ENCODE measurements at regions not wholly inside any gene's neighbourhood (a gene's known extent, or its start where the extent isn't known, plus 50 kb on each side); places are given as distances from the start of the nearest gene placed in this dataset.
"Not testable (repeated sequence)": the region's sequence is repeated elsewhere in the genome, so short reads cannot be mapped to it uniquely, and the experiment has no call there.

GRCh38 chr11:122405547-122406341 is 249.8 kb upstream of the UBASH3B start:
- ATAC-seq (no peak), DNase-seq (ENCODE audit: low spot score in 2 of 2) (no peak)
- Mint-ChIP-seq H3K4me1 (no peaks in the 10 kb centered on the region), H3K9me3 (no peaks in the 10 kb centered on the region), H3K27ac (no peak overlapping the region), H3K36me3 (no peaks in the 10 kb centered on the region), H3K4me3 (no peak overlapping the region)

GRCh38 chr11:122404571-122404970 is 251.0 kb upstream of the UBASH3B start:
- H3K9me3 Mint-ChIP-seq: no peaks in the 10 kb centered on the region
- no peaks in the 10 kb centered on the region for H3K36me3 Mint-ChIP-seq
- DNase-seq (ENCODE audit: low spot score in 2 of 2): no peak
- no peak overlapping the region for H3K27ac Mint-ChIP-seq
- no peaks in the 10 kb centered on the region for H3K4me1 Mint-ChIP-seq
- ATAC-seq: no peak
- no peak overlapping the region for H3K4me3 Mint-ChIP-seq

GRCh38 chr11:122401581-122401980 is 253.9 kb upstream of the UBASH3B start:
- not testable (repeated sequence) for H3K9me3 Mint-ChIP-seq; ATAC-seq; DNase-seq (ENCODE audit: low spot score in 2 of 2); H3K4me3 Mint-ChIP-seq; H3K36me3 Mint-ChIP-seq; H3K4me1 Mint-ChIP-seq; H3K27ac Mint-ChIP-seq

- Mint-ChIP-seq H3K27ac (no peak overlapping the region), H3K4me3 (no peak overlapping the region), H3K9me3 (no peaks in the 10 kb centered on the region), H3K36me3 (no peaks in the 10 kb centered on the region), H3K4me1 (peaks cover 6% of the 10 kb centered on the region)
- DNase-seq (ENCODE audit: low spot score in 2 of 2): no peak
- ATAC-seq: peak; percentile 78
These were observed 256.1 kb upstream of the UBASH3B start for GRCh38 chr11:122399375-122399774.

- H3K27ac Mint-ChIP-seq: no peak overlapping the region
- peaks cover 6% of the 10 kb centered on the region for H3K4me1 Mint-ChIP-seq
- ATAC-seq (no peak), DNase-seq (ENCODE audit: low spot score in 2 of 2) (no peak)
- H3K4me3 Mint-ChIP-seq: no peak overlapping the region
- no peaks in the 10 kb centered on the region for H3K36me3 Mint-ChIP-seq
- no peaks in the 10 kb centered on the region for H3K9me3 Mint-ChIP-seq
These were observed 256.7 kb upstream of the UBASH3B start for GRCh38 chr11:122398851-122399250.

DNA sequence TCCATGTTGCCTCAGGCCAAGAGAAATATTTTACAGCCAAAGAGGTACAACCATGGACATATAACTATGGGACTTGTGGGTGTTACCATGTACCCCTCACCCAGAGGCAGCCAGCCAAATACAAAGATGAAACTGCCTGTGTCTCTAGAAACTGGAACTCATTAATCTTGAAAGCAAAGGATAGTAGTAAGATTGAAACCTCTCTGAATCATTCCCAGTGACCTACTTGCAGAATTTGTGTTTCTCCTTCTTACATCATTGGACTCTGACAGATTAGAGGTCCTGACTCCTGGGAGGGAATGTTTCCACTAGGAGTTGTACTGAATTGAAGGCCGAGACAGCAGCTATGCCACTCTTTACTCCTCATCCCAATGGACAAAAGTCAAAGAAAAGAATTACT is 257.4 kb upstream of the UBASH3B start:
- no peak overlapping the region for H3K4me3 Mint-ChIP-seq
- H3K4me1 Mint-ChIP-seq: peaks cover 6% of the 10 kb centered on the region
- peak in 1 of 2 donors; percentile 48 for DNase-seq (ENCODE audit: low spot score in 2 of 2)
- peak; percentile 61 for ATAC-seq
- H3K9me3 Mint-ChIP-seq: no peaks in the 10 kb centered on the region
- H3K36me3 Mint-ChIP-seq: no peaks in the 10 kb centered on the region
- no peak overlapping the region for H3K27ac Mint-ChIP-seq

DNA sequence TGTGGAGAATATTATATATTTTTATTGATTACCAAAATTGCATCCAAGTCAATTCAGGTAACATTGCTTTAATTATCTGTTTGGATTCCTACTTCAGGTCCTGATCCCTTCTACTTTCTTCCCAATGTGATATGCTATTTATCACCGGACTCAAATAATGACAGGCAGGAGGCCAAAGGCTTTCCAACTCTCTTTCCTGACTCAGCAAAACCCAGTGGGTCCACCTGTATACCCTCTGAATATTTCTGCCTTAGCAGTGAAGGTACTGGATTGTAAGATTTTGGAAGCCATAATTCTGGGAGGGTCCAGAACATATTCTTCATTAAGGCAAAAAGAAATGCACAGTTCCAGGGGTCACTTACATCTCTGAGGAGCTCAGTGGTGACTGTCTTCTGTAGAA is 260.2 kb upstream of the UBASH3B start:
- Mint-ChIP-seq H3K4me3 (no peak overlapping the region), H3K36me3 (no peaks in the 10 kb centered on the region), H3K9me3 (no peaks in the 10 kb centered on the region), H3K4me1 (peaks cover 6% of the 10 kb centered on the region), H3K27ac (no peak overlapping the region)
- DNase-seq (ENCODE audit: low spot score in 2 of 2) (no peak), ATAC-seq (no peak)

DNA sequence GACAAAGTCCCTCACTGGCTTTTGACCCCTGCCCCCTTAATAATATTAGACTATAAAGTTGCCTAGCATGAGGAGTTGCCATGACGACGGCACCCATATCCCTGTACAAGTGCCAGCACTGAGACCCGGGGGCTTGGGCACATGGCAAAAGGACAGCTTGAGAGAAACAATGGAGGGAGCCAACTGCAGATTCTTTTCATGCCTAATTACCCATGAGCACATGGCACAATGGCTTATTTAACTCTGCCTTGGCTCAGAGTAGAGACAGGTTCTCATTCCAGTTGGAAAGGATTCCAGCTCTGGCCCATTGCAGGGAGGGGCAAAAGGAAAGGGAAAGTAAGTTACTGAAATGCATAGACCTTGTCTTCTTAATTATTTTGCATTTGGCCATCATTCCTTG is 261.2 kb upstream of the UBASH3B start:
- H3K4me1 Mint-ChIP-seq: peaks cover 6% of the 10 kb centered on the region
- DNase-seq (ENCODE audit: low spot score in 2 of 2): no peak
- no peaks in the 10 kb centered on the region for H3K36me3 Mint-ChIP-seq
- H3K9me3 Mint-ChIP-seq: no peaks in the 10 kb centered on the region
- no peak for ATAC-seq
- no peak overlapping the region for H3K27ac Mint-ChIP-seq
- no peak overlapping the region for H3K4me3 Mint-ChIP-seq

GRCh38 chr11:122393209-122393860 is 262.2 kb upstream of the UBASH3B start:
- no peaks in the 10 kb centered on the region for H3K36me3 Mint-ChIP-seq
- no peak for ATAC-seq
- H3K27ac Mint-ChIP-seq: no peak overlapping the region
- DNase-seq (ENCODE audit: low spot score in 2 of 2): no peak
- H3K4me1 Mint-ChIP-seq: peaks cover 4% of the 10 kb centered on the region
- no peak overlapping the region for H3K4me3 Mint-ChIP-seq
- H3K9me3 Mint-ChIP-seq: no peaks in the 10 kb centered on the region

DNA sequence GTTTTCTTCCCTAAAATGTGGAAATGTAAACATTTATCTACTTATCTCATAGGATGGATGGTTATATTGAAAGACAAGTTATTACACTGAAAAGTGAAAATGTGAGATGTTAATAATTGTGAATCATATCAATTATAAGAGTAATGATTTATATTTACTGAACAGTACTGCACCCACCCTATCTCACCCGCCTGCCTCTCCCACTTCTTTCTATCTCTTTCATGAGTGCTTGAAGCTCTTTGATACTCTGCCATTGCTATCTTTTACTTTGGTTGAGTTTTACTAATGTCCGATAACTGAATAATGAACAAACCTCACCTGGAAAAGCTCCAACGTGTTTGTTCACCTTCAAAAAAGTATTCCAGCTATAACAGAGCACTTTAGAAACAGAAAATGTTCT is 263.0 kb upstream of the UBASH3B start:
- DNase-seq (ENCODE audit: low spot score in 2 of 2): no peak
- Mint-ChIP-seq H3K4me3 (no peak overlapping the region), H3K4me1 (no peaks in the 10 kb centered on the region), H3K27ac (no peak overlapping the region), H3K9me3 (no peaks in the 10 kb centered on the region), H3K36me3 (no peaks in the 10 kb centered on the region)
- ATAC-seq: no peak

- ATAC-seq (no peak), DNase-seq (ENCODE audit: low spot score in 2 of 2) (no peak)
- H3K4me3 Mint-ChIP-seq: no peak overlapping the region
- no peak overlapping the region for H3K27ac Mint-ChIP-seq
- H3K9me3 Mint-ChIP-seq: no peaks in the 10 kb centered on the region
- H3K36me3 Mint-ChIP-seq: no peaks in the 10 kb centered on the region
- no peaks in the 10 kb centered on the region for H3K4me1 Mint-ChIP-seq
These were observed 264.5 kb upstream of the UBASH3B start for GRCh38 chr11:122391049-122391448.

GRCh38 chr11:122383186-122383585 is 267.2 kb upstream of the BLID start:
- no peak for DNase-seq (ENCODE audit: low spot score in 2 of 2)
- Mint-ChIP-seq H3K4me3 (no peak overlapping the region), H3K9me3 (peaks cover 3% of the 10 kb centered on the region), H3K4me1 (no peaks in the 10 kb centered on the region), H3K36me3 (no peaks in the 10 kb centered on the region), H3K27ac (no peak overlapping the region)
- no peak for ATAC-seq

DNA sequence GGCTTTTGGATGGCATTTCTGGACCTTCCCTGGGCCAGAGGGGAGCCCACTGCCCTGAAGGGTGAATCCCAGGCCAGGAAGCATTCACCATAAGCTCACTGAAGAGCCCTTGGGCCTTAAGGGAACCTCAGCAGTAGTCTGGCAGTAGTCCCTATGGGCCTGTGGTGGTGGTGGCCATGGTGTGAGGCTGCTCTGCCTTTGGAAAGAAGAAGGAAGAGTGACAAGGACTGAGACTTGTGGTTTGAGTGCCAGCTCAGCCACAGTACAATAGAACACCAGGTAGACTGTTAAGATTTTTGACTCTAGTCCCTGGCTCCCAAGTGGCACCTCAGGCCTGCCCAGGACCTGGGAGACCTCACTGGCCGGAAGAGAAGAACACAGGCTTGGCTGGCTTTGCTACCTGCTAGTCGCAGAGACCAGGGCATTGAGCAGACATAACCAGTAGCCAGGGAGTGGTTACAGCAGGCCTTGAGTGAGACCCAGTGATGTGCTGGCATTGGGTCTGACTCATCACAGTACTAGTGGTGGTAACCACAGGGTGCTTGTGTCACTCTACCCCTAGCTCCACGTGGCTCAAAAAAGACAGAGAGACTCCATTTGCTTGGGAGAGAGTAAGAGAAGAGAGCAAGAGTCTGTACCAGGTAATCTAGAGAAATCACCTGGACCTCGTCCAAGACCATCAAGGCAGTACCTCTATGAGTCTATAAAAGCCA is 259.8 kb upstream of the BLID start:
- DNase-seq (ENCODE audit: low spot score in 2 of 2) (no peak), ATAC-seq (peak; percentile 83)
- Mint-ChIP-seq H3K9me3 (peaks cover 19% of the 10 kb centered on the region), H3K4me1 (no peaks in the 10 kb centered on the region), H3K36me3 (no peaks in the 10 kb centered on the region), H3K4me3 (no peak overlapping the region), H3K27ac (no peak overlapping the region)

DNA sequence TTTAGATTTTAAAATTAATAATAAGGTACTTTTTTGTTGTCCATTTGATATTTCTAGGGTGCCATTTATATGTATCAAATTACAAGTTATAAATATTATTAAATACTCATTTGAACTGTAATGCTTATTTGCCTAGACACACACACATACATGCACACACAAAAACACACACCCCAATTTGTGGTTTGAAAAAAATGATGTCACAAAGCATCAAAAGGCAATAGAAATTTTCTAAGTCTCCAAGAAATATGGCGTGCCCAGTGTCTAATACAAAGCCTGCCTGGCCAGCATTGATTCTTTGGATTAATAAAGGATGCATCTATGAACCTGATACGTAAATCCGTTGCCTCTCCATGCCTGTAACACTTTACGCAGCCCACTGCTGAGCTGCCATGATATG is 252.8 kb upstream of the BLID start:
- Mint-ChIP-seq H3K4me1 (no peaks in the 10 kb centered on the region), H3K9me3 (no peaks in the 10 kb centered on the region), H3K27ac (no peak overlapping the region), H3K4me3 (no peak overlapping the region), H3K36me3 (no peaks in the 10 kb centered on the region)
- ATAC-seq: no peak
- no peak for DNase-seq (ENCODE audit: low spot score in 2 of 2)

- Mint-ChIP-seq H3K4me1 (no peaks in the 10 kb centered on the region), H3K4me3 (no peak overlapping the region), H3K36me3 (no peaks in the 10 kb centered on the region), H3K9me3 (no peaks in the 10 kb centered on the region), H3K27ac (no peak overlapping the region)
- ATAC-seq (no peak), DNase-seq (ENCODE audit: low spot score in 2 of 2) (no peak)
These were observed 251.8 kb upstream of the BLID start for GRCh38 chr11:122367809-122368231.
